Kidney tubule cell (primary cell): ENCODE measurements at regions not wholly inside any gene's neighbourhood (a gene's known extent, or its start where the extent isn't known, plus 50 kb on each side); places are given as distances from the start of the nearest gene placed in this dataset.
A peak's percentile ranks its signal among the peaks of the same experiment; 100 is the strongest.
"Not testable (repeated sequence)": the region's sequence is repeated elsewhere in the genome, so short reads cannot be mapped to it uniquely, and the experiment has no call there.

Experiments
- DNase-seq: peaks from one replicate; pipeline ENCODE4 v3.0.0-alpha.2; 2018; ENCODE audit warnings: low spot score

DNA sequence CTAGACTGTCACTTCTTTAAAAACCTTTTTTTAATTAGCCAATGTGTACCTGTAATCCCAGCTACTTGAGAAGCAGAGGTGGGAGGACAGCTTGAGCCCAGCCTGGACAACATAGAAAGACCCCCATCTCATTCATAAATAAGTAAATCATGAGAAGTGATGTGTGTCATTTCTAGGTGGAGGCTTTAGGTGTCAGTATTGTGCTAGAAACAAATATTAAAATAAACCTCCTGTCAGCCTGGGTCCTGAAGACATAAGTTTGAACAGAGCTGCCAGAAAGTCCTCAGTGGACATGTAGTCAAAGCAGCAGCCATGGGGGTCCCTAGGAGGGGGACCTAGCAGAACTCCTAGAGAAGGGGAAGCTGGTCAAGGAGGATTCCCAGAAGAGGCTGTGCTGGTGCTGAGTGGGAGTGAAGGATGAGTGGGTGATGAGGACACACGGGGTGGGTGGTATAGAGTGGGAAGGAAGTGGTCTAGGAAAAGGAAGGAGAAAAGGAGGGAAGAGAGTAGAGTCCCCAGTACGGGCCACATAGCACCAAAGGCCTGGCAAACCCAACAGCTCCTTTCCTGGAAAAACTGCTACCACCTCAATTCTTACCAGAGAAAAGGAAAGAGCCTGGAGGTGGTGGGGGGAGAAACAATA, 316.6 kb upstream of the NCKAP5 start:
- DNase-seq, result peak; percentile 46

DNA sequence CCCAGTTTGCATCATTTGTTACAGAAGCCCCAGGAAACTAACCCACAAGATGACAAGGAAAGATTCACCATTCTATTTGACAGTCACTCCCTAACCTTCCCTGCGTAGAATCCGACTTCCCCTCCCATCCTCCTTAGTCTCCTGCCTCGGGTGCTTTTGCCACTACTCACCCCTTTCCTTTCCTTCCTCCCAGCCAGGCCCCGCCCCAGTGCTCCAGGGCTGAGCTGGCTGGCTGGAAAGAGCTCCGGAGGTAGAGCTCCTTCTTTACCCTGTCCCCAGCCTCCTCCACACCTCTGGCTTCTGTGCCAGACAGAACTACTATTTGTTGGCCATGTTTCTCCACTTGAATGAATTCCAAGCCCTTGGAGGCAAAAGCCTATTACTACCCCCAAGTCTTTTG, 317.6 kb upstream of the NCKAP5 start:
- peak; percentile 73 for DNase-seq

DNA sequence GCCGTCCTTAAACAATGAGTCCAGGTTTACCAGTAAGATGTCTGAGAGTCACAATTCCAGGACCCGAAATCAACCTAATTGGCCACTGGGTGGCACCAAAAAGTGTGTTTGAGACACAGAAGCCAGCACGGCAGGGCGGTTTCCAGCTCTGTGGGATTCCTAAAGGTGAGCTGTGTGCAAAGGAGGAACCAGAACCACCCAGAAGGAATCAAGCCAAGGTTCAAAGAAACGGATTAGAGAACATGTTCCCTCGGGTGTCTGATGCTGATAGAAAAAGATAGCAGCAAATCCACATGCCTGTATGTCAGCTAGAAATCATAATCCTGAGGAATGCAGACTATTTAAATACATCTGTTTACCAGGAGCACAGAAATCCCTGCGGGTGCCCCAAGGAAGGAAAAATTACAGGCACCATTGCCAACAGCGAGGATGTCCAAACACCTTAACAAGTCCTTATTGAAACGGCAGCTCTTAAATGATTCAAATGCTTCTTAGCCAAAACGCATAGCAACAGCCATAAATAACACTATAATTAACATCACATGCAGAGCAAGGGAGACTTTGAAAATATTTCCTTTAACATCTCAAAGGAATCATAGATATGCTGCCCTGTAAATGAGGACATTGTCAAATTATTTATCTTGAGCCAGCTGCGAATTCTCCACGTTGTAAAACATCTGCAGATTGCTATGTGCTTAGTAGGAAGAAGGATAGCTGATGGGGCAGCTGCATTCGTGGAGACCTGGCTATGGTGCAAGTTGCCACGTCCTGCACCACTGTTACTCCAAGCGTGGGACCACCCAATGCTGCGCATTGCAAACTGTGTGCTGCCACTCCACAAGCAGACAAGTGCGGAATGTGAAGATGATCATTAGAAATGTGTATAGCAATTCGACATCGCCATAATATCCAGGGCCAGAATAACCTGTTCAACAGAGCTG, 318.7 kb upstream of the NCKAP5 start:
- peak; percentile 78 for DNase-seq

DNA sequence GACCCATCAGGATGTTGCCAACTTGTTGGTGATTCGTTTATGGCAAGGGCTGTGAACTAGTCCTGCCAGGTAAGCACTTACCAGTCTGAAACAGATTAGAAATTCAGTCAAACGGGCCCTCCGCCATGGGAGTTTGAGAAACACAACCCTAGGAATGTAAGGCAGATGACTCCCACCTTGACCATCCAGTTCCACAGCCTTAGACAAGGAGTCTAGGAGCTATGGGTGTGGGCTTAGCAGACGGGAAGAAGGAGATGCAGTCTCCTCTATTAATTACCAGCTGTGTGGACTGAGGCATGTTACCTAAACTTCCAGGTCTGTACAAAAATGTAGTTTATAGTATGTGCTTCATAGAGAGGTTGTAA, 319.4 kb upstream of the NCKAP5 start:
- DNase-seq, result no peak

DNA sequence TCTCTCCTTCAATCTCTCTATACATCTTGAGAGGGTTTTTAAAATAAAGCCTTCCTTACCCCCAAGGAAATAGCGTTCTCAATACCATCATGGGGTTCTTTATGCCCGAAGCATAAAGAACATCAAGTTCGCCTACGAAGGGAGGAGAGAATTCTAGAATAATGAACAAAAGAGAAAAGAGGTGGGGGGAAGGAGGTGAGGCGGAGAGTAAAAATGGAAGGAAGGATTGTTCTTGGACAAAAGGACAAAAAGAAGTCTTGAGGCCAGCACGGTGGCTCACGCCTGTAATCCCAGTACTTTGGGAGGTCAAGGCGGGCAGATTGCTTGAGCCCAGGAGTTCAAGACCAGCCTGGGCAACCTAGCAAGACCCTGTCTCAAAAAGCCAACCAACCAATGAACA, 319.8 kb upstream of the NCKAP5 start:
- DNase-seq, result no peak

DNA sequence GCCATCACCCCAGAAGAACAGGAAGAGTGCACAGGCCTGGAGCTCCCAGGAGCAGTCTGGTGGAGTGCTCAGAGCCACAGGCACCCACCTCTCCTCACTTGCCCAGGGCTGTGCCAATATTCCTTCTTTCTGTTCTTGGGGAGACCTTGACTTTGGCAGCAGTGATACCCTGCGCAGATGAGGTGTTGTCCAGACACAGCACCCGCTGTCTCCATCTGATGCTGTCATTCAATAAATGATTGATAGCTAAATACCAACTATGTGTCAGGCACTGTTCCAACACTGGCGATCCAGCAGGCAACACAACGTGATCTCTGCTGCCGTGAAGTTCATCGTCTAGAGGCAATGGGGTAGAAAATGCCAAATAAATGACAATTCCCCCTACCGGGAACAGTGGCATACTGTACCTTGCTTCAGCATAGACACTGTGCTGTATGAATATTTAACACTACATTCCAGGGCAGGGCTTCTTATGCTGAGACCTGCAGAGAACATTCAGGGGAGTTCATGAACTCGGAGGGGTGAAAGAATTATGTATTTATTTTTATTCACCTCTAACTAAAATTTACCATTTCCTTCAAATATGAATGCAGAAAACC, 320.5 kb upstream of the NCKAP5 start:
- peak; percentile 47 for DNase-seq

DNA sequence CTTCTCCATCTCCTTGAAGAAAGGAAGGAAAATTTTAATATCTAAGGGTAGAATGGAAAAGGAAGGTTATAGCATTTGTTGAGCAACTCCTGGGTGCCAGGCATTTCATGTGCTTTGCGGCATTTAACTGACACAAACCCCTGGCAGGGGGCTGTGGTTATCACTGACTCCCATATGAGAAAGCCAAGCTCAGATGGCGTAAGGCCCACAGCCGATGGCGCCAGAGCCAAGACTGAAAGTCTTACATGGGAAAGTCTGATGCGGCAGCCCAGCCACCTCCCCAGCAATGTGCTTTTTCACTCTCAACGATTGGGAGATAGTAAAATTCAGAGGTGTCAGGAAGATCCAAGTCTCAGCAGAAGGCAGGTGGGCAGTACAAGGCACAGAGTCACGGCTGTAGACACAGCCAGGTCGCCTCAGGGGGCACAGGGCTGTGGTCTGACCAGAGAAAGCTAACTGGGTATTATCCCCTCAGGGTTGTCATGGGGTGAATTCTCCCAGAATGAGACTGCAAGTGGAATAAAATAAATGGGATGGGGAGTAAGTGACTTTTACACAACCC, 324.2 kb upstream of the NCKAP5 start:
- no peak for DNase-seq

DNA sequence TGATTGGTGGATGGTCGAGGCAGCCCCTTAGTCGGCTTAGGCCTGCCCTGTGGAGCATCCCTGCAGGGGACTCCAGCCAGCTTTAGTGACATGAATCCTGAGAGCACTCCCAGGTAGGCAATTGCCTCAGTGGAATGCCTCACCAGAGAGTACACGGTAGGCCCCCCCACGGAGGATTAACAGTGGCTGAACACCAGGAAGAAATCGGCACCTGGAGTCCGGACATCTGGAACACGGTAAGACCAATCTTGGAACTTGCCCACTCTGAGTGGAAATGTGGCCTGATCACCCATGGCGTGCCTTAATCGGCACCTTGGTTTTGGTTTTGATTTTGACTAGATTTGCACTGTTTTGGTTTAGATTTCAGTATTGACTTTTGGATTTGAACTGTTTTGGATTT, 326.2 kb upstream of the NCKAP5 start:
- no peak for DNase-seq

DNA sequence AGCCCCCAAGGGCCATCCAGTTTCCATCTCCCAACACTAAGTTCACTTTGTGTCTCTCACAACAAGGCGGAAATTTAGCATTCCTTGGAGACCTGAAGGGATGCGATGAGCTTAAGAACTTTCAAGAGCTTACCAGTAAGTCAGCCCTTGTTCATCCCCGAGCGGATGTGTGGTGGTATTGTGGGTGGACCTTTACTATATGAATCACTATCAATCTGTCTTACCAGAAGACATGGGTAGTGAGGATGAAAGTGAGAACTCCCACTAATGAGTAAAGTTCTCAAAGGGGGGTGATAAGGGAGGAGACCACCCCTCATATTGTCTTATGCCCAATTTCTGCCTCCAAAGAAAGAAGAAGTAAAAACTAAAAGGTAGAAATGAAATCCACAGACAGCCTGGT, 329.6 kb upstream of the NCKAP5 start:
- DNase-seq, result not testable (repeated sequence)

DNA sequence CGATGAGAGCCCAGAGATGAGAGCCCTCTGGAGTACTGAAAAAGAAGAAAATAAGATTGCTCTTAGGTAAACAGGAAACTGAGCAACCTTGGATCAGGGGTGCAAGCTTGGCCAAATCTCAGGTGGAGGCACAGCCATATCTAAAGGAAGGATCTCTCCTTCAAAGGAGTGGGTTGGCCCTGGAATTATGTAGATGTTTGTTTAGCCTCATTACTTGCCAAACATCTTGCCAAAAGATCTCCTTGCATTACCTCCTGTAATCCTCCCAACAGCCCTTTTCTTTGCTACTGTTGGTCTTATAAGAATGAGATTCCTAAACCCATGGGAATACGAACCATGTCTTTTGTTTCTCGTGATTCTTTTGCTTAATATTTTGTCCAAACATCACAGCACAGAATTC, 332.6 kb upstream of the NCKAP5 start:
- no peak for DNase-seq

DNA sequence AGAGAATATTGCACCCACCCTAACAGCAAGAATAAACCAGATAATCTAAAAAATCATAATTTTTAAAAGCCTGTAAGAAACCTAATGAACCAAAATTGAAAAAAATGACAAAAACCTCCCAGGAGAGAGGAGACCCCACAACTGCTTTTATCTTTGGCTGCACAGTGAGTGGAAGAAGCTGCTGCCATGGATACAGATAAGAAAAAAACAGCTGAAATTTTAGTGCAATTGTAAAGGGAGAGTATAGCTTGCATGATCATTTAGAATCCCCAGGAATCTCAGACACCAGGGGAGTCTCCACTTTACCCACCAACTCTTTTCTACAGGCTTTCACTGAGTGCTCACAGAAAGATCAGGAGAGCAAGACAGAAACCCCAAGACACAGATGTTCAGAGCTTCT, 338.1 kb upstream of the NCKAP5 start:
- DNase-seq, result no peak

DNA sequence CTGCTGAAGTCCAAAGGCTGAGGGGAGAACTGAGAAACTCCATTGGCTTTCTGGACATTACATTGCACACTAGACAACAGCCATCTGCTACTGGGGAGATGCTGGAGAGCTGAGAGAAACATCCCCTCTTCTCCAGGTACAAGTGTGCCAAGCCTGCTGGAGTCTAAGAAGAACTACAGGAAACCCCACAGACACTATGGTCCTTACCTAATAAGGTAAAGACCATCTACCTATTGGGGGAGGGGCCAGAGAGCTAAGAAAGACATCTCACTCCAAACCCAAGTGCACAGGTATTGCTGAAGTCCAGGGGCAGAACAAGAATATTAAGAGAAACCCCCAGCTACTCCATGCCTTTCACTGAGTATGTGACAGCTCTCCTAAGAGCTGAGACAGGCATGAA, 338.7 kb upstream of the NCKAP5 start:
- no peak for DNase-seq

DNA sequence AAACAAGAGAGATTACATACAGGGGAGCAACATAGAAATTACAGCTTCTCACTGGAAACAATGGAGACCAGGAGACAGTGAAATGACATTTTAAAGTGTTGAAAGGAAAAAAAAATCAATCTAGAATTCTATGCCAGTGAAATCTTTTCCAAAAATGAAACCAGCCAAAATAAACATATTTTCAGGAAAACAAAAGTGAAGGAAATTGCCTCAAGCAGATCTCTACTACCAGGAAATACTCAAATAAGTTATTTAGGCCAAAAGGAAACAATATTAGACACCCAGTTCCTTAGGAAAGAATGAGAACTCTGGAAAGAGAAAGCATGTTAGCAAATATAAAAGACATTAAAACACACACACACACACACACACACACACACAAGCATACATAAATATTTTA, 339.9 kb upstream of the NCKAP5 start:
- no peak for DNase-seq

DNA sequence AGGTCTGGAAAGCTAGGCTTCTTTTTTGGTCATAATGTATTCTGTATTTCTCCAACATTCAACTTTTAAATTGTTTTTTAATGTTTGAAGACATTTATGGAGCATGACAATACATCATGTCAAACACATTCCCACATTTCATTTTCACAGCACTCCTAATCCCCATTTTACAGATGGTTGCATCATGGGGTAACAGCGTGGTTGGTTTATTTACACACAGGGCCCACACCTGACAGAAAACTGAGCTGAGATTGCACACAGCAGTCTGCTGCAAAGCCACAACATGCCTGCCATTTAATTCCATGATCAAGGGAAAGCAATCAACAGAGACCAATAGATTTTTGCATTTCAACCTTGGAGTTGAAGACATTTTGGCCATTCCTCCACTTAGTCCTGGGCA, 335.7 kb upstream of the MGAT5 start:
- no peak for DNase-seq

DNA sequence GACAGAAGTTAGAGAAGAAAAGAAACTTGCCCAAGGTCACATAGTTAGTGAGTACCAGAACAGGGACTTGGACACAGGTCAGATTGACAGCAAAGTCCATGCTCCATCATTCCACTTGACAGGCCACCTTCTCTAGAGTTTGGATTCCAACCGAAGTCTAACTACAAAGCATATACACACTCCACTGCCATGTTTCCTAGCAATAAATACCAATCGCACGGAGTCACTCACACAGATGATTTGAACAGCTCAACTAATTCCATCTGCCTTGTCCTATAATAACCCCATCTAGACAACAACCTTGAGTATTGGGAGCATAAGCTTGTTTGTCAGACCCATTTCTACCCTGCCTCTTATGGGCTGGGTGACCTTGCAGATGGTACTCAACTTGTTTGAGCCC, 334.6 kb upstream of the MGAT5 start:
- no peak for DNase-seq

DNA sequence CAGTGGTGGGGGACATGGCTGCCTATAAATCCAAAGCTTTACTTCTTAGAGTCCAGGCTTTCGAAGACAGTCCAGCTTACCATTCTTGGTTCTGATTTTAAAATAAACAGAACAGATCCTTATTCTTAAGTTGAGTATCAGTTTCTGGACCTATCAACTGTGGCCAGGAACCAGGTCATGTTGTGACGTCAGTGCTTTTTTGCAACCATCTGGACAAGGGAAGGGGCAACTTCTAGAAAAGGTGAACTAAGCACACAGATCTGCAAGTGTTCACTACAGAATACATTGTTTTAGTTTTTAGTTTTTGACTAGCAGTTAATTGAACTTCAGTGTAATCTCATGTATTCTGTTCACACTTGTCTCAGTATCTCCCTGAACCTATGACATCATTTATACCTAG, 326.0 kb upstream of the MGAT5 start:
- no peak for DNase-seq

DNA sequence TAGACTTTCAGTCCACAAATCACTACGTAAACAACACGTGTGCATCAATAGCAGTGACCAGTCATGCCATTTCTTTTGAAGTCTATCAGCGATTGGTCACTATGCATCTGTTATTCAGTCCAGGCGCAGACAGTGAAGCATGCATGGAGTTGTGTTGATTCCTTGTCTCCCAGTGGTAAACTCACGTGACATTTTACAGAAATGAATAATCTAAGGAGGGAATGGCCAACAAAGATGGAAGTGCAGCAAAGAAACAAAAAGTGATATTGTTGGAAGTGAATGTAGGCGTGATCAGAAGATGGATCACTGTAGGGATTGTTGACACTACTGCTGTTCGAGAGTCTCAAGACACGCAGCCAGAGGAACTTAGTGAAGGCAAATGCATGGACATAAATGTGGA, 317.8 kb upstream of the MGAT5 start:
- DNase-seq, result no peak

DNA sequence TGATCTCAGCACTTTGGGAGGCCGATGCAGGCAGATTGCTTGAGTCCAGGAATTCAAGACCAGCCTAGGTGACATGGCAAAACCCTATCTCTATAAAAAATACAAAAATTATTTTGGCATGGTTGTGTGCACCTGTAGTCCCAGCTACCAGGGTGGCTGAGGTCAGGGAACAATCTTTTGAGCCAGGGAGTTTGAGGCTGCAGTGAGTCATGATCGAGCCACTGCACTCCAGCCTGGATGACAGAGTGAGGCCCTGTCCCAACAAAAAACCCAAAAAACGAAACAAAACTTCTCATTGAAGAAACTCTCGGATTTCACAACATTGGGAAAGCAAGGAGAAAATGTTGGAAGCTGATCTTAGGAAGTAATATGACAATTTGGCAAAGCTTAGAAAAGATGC, 317.3 kb upstream of the MGAT5 start:
- DNase-seq, result no peak

DNA sequence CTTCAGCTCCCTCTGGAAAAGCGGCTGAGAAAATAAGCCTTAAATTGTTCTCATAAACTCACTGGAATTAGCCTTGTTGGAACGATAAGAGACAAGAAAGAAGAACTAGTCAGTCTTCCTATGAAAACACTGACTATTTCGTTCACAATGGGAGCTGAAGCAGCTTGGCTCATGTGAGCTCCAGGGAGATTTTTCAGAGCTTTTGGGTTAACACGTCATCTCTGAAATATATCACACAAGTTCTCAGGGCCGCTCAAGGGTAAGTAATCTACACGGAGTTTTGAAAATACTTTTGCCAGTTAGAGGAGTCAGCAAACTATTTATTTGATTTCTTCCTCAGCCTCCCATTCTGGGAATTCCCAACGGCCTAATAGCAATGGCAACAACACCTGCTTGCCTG, 316.2 kb upstream of the MGAT5 start:
- no peak for DNase-seq

DNA sequence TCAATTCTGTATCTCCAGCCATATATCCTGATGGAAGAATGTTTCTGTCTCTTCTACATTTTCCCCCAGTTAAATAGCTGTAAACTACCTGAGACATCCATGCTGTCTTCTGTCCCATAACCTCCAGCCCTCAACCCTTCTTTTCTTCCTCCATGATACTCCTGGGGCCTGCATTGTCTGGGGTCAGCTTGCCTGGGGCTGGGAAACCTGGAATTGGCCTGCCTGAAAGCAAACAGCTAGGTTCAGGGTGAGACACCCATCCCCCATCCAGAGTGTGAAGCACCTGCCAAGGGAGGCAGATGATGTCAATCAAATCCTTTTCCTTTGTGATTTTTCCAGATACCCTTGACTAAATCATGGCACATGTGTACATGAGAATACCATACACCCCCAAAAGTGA, 313.7 kb upstream of the MGAT5 start:
- DNase-seq, result no peak

DNA sequence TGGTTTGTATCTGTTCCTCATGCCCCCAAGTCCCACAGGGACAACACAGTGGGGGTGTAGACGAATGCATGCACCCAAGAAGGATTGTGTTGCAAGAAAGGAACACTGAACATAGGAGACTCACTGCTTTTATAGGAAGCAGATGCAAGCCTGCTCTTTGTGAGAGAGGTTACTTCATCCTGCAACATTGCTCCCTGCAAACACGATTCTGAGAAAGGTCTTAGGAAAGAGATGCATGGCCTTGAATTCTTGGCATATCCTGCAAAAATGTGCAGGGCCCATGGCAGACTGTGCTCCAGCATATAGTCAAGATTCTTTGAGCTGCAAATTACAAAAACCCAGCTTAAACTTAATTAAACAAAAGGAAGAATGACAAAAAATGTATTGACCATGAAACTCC, 312.2 kb upstream of the MGAT5 start:
- DNase-seq, result no peak

DNA sequence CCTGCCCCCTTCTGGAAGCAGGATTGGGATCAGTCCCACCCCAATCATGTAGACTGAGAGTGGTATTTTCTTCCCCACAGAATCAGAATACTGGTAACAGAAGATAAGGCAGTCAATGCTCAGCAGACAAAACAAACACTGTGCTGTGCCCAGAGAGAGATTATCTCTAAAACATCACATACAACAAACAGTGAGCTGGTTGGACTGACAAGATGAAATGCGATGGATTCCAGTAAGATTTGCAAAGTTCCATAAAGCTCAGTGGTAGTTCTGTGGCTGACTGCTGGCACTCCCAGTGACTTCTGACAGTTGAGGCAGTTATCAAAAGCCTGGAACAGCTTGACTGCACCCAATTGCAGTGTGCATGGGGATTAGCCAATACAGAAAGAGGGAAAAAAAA, 311.5 kb upstream of the MGAT5 start:
- no peak for DNase-seq

DNA sequence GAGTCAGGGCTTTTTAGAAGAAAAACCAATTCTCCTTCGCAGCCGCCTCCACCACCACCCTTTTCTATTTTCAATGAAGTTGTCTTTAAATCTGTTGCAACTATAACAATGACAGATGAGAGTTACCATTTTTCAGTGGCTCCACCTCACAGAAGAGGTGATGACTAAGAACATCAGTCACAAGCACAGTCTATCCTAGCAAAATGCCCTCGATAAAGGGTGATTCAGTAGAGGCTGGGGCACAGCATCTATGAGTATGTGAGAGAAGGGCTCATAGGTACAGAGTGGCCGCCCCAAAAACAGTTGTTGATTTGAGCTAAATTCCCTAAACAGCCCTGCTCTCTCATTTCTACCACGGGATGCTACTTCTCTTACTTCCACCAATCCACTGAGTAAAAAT, 310.8 kb upstream of the MGAT5 start:
- DNase-seq, result no peak
